ENCODE measurements at regions not wholly inside any gene's neighbourhood (a gene's known extent, or its start where the extent isn't known, plus 50 kb on each side); places are given as distances from the start of the nearest gene placed in this dataset.

DNA sequence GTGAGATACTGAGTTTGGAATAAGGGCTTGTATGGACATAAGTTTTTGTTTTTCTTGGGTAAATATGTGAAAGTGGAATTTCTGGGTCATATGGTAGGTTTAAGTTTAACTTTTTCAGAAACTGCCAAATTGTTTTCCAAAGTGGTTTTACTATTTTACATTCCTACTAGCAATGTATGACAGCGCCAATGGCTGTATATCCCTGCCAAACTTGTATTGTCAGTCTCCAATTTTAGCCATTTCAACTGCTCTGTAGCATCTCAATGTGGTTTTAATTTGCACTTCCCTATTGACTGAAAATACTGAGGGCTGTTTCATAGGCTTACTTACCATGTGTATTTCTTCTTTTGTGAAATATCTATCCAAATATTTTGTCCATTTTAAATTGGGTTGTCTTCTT lies 90.5 kb upstream of the ZNF32 start:
- no peaks in the 10 kb centered on the region for H3K36me3 ChIP-seq (ENCODE audit: insufficient read depth)
- H3K27ac ChIP-seq (ENCODE audit: low read depth): no peak overlapping the region
- no peaks in the 10 kb centered on the region for H3K4me1 ChIP-seq (ENCODE audit: insufficient read depth)
- 71% methylated on average over 1 of the region's 1 CpG for WGBS
- H3K4me3 ChIP-seq (ENCODE audit: low read depth, low read length): no peak overlapping the region
- no peak for DNase-seq (ENCODE audit: extremely low spot score)

GRCh38 chr10:43737003-43737402 lies 88.3 kb upstream of the ZNF32 start:
- DNase-seq (ENCODE audit: extremely low spot score): no peak
- Histone ChIP-seq H3K36me3 (ENCODE audit: insufficient read depth) (no peaks in the 10 kb centered on the region), H3K27ac (ENCODE audit: low read depth) (no peak overlapping the region), H3K4me1 (ENCODE audit: insufficient read depth) (no peaks in the 10 kb centered on the region), H3K4me3 (ENCODE audit: low read depth, low read length) (no peak overlapping the region)
- WGBS: 64% methylated on average over 3 of the region's 3 CpGs

DNA sequence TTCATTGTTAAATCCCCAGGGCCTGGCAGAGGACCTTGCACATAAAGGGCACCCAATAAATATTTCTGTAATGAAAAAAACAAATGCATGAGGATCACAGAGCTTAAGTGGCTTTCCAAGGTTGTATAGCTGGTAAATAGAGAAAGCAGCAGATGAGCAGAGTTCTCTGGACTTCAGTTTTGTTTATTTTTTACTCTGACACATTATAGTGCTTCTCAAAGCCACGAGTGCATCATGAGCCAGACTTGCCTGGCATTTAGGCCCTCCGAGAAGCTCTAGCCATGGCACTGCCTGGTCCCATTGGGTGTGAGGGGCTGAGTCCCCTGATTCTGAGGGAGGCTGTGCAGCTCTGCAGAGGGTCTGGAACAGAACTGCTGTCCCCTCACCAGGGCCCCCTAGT lies 87.2 kb upstream of the ZNF32 start:
- no peak for DNase-seq (ENCODE audit: extremely low spot score)
- 46% methylated on average over 2 of the region's 2 CpGs for WGBS
- H3K27ac ChIP-seq (ENCODE audit: low read depth): no peak overlapping the region

DNA sequence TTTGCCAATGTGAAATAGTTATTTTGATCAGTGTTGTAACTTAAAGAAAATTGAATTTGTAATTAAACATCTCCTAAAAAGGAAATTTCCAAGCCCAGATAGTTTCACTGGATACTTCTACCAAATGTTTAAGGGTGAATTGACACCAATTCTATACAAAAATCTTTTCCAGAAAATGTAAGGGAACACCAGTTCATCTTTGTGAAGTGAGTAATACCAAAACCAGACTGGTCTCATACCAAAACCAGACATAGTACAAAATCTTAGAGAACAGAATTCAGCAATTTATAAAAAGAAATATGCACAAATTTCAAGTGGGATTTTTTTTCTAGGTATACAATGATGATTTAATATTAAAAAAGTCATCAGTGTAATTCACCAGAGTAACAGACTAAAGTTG lies 86.0 kb upstream of the ZNF32 start:
- H3K4me3 ChIP-seq (ENCODE audit: low read depth, low read length): no peak overlapping the region
- H3K36me3 ChIP-seq (ENCODE audit: insufficient read depth): no peaks in the 10 kb centered on the region
- H3K4me1 ChIP-seq (ENCODE audit: insufficient read depth): no peaks in the 10 kb centered on the region
- no peak overlapping the region for H3K27ac ChIP-seq (ENCODE audit: low read depth)
- DNase-seq (ENCODE audit: extremely low spot score): no peak

More for the DNA sequence above, 87.2 kb upstream of the ZNF32 start:
- Histone ChIP-seq H3K4me1 (ENCODE audit: insufficient read depth) (no peaks in the 10 kb centered on the region), H3K36me3 (ENCODE audit: insufficient read depth) (no peaks in the 10 kb centered on the region), H3K4me3 (ENCODE audit: low read depth, low read length) (no peak overlapping the region)

DNA sequence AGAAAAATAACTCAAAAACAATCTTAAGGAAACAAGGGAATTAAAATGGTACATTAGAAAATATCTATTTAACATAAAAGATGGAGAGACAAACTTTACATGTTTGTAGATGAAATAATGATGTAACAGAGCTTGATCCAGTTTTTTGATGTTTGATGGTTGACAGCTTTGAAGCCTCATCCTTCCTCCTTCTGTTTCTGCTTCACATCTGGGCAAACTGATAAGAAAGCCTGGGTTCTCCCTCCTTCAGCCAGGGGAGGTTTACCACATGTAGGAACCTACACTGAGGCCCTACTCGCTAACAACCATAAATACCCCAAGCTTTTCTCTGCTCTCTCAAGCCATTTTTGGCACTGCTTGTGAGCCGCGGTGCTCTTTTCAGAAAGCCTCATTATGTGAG lies 82.8 kb upstream of the ZNF32 start:
- H3K4me3 ChIP-seq (ENCODE audit: low read depth, low read length): no peak overlapping the region
- no peak for DNase-seq (ENCODE audit: extremely low spot score)
- H3K27ac ChIP-seq (ENCODE audit: low read depth): no peak overlapping the region
- whole genome bisulfite sequencing: 82% methylated on average over 3 of the region's 3 CpGs
- no peaks in the 10 kb centered on the region for H3K4me1 ChIP-seq (ENCODE audit: insufficient read depth)
- no peaks in the 10 kb centered on the region for H3K36me3 ChIP-seq (ENCODE audit: insufficient read depth)

GRCh38 chr10:43728425-43728824 lies 79.7 kb upstream of the ZNF32 start:
- Histone ChIP-seq H3K27ac (ENCODE audit: low read depth) (no peak overlapping the region), H3K4me1 (ENCODE audit: insufficient read depth) (no peaks in the 10 kb centered on the region), H3K36me3 (ENCODE audit: insufficient read depth) (no peaks in the 10 kb centered on the region), H3K4me3 (ENCODE audit: low read depth, low read length) (no peak overlapping the region)
- WGBS: 74% methylated on average over 26 of the region's 26 CpGs
- no peak for DNase-seq (ENCODE audit: extremely low spot score)

- no peaks in the 10 kb centered on the region for H3K36me3 ChIP-seq (ENCODE audit: insufficient read depth)
- no peak overlapping the region for H3K27ac ChIP-seq (ENCODE audit: low read depth)
- H3K4me3 ChIP-seq (ENCODE audit: low read depth, low read length): no peak overlapping the region
- 82% methylated on average over 21 of the region's 21 CpGs for WGBS
- no peaks in the 10 kb centered on the region for H3K4me1 ChIP-seq (ENCODE audit: insufficient read depth)
- DNase-seq (ENCODE audit: extremely low spot score): no peak
These were observed 79.3 kb upstream of the ZNF32 start for GRCh38 chr10:43727935-43728334.

DNA sequence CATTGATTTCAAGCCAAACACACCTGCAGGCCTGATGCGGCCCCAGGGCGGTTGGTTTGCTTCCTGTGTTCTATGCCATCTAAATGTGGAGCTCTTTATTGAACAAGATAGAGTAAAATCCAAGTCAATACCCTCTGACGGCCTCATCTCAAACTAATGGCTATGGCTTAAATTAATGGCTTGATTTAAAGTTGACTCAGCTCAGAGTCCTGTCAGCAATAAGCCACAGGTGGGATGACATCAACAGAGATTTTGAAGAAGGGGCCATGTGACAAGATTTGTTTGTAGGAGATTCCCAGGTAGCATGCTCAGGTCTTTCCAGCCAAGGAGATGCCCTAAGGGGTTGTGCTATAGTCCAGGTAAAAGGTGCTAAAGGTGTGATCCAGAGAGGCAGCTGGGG lies 66.7 kb upstream of the ZNF32 start:
- Histone ChIP-seq H3K4me1 (ENCODE audit: insufficient read depth) (no peaks in the 10 kb centered on the region), H3K4me3 (ENCODE audit: low read depth, low read length) (no peak overlapping the region), H3K27ac (ENCODE audit: low read depth) (no peak overlapping the region), H3K36me3 (ENCODE audit: insufficient read depth) (no peaks in the 10 kb centered on the region)
- DNase-seq (ENCODE audit: extremely low spot score): no peak
- 91% methylated on average over 3 of the region's 3 CpGs for WGBS

DNA sequence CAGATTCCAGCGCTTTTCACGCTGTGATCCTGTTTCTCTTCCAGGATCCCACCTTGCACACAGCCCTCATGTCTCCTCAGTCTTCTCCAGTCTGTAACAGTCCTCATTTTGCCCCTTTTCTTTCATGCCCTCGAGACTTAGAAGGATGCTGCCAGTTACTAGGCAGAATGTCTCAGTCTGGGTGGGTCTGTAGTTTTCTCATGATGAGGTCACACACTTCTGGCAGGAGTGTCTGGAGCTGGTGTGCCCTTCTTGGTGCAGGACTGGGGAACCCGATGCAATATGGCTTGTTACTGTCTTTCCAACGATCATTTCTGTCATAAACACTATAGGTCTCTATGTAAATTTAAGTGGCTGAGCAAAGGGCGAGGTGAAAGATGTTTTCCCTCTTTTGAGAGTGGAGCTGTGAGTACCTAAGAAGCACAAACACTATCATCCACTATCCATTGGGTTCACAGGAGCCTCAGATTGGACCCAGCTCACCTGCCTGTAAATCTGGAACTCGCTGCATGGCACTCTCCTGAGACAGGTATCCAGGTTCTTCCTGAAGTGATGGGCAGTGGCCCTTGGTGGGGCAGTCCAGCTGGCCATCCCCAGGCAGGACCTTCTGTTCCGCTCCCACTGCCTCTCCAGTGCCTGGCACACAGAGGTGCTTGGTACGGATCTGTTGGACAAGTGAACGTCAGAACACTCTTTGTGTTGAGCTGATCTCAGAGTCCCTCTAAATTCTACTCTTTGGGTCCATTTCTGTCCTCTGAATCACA lies 64.3 kb upstream of the ZNF32 start:
- 83% methylated on average over 10 of the region's 10 CpGs for WGBS
- H3K27ac ChIP-seq (ENCODE audit: low read depth): no peak overlapping the region
- H3K36me3 ChIP-seq (ENCODE audit: insufficient read depth): no peaks in the 10 kb centered on the region
- H3K4me1 ChIP-seq (ENCODE audit: insufficient read depth): no peaks in the 10 kb centered on the region
- H3K4me3 ChIP-seq (ENCODE audit: low read depth, low read length): no peak overlapping the region
- DNase-seq (ENCODE audit: extremely low spot score): no peak

DNA sequence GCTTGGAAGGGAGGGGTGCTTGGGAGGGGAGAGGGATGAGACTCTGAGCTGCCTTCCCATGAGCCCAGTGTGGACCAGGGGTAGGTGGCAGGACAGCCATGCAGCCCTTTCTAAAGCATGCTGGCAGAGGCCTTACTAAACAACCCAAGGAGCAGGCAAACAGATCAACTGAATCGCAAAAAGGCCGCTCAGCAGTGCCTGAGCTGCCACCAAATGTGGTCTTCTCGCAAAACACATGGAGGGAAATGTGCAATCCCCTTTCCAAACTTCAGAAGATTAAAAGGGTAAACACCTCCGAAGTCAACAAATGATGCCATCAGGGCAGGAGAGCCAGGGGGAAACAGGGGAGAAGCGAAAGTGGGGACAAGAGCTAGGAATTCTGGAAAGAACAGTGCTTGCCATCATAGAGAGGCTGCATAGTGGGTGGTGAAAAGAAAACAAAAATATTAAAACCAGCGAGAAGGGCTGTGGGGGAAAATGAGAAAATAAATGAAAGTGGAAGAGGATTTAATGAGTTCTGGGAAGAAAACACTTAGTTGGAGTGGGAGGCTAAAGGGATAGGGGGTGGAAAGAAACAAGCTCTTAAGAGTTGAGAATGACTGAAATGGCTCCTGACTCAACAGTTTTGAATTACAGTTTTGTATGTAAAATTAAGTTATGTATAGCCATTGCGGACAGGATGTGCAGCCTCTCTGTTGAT lies 62.2 kb upstream of the ZNF32 start:
- no peak overlapping the region for H3K27ac ChIP-seq (ENCODE audit: low read depth)
- 89% methylated on average over 7 of the region's 7 CpGs for WGBS
- no peak overlapping the region for H3K4me3 ChIP-seq (ENCODE audit: low read depth, low read length)
- H3K4me1 ChIP-seq (ENCODE audit: insufficient read depth): no peaks in the 10 kb centered on the region
- no peak for DNase-seq (ENCODE audit: extremely low spot score)
- no peaks in the 10 kb centered on the region for H3K36me3 ChIP-seq (ENCODE audit: insufficient read depth)

- no peak overlapping the region for H3K27ac ChIP-seq (ENCODE audit: low read depth)
These were observed 59.6 kb upstream of the ZNF32 start for GRCh38 chr10:43708262-43708661.

DNA sequence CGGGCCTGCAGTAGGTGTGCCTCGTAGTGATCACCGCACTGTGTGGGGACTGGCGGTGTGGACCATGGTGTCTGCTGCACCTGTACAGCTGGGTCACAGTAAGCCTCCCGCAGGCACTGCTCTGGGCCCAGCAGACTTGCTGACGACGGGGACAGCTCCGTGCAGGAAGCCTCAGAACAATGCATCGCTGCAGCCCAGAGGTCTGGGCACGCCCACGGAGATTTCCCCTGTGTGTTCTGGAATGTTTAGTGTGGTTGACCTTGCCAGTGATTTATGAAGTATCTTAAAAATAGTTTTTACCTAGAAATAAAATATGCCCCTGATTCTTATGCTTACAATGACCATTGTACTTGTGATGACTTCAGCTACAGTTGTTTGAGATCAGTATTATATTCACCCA lies 59.1 kb upstream of the ZNF32 start:
- H3K36me3 ChIP-seq (ENCODE audit: insufficient read depth): no peaks in the 10 kb centered on the region
- no peak overlapping the region for H3K4me3 ChIP-seq (ENCODE audit: low read depth, low read length)
- H3K27ac ChIP-seq (ENCODE audit: low read depth): no peak overlapping the region
- DNase-seq (ENCODE audit: extremely low spot score): no peak
- H3K4me1 ChIP-seq (ENCODE audit: insufficient read depth): no peaks in the 10 kb centered on the region
- WGBS: 70% methylated on average over 11 of the region's 11 CpGs

More at GRCh38 chr10:43708262-43708661, 59.6 kb upstream of the ZNF32 start:
- WGBS: 27% methylated on average over 3 of the region's 3 CpGs
- H3K36me3 ChIP-seq (ENCODE audit: insufficient read depth): no peaks in the 10 kb centered on the region
- H3K4me3 ChIP-seq (ENCODE audit: low read depth, low read length): no peak overlapping the region
- no peak for DNase-seq (ENCODE audit: extremely low spot score)
- no peaks in the 10 kb centered on the region for H3K4me1 ChIP-seq (ENCODE audit: insufficient read depth)

- Histone ChIP-seq H3K27ac (ENCODE audit: low read depth) (no peak overlapping the region), H3K4me1 (ENCODE audit: insufficient read depth) (no peaks in the 10 kb centered on the region), H3K4me3 (ENCODE audit: low read depth, low read length) (no peak overlapping the region), H3K36me3 (ENCODE audit: insufficient read depth) (no peaks in the 10 kb centered on the region)
- WGBS: 89% methylated on average over 6 of the region's 6 CpGs
- no peak for DNase-seq (ENCODE audit: extremely low spot score)
These were observed 57.5 kb upstream of the ZNF32 start for GRCh38 chr10:43706166-43706565.

GRCh38 chr10:43703286-43703685 lies 54.6 kb upstream of the ZNF32 start:
- H3K4me3 ChIP-seq (ENCODE audit: low read depth, low read length): no peak overlapping the region
- no peak overlapping the region for H3K27ac ChIP-seq (ENCODE audit: low read depth)
- no peak for DNase-seq (ENCODE audit: extremely low spot score)
- H3K36me3 ChIP-seq (ENCODE audit: insufficient read depth): no peaks in the 10 kb centered on the region
- WGBS: 90% methylated on average over 13 of the region's 13 CpGs
- H3K4me1 ChIP-seq (ENCODE audit: insufficient read depth): no peaks in the 10 kb centered on the region
